Ishikawa (cell line): ENCODE measurements at regions not wholly inside any gene's neighbourhood (a gene's known extent, or its start where the extent isn't known, plus 50 kb on each side); places are given as distances from the start of the nearest gene placed in this dataset.

Experiments
- CEBPB ChIP-seq: IDR thresholded peaks from 2 replicates; pipeline ENCODE4 v1.6.1; 2012
- CREB1 ChIP-seq: IDR thresholded peaks from 2 replicates; pipeline ENCODE4 v1.6.1; 2012; ENCODE audit warnings: low read depth
- EGR1 ChIP-seq: IDR thresholded peaks from 2 replicates; pipeline ENCODE4 v1.6.1; 2012
- EP300 ChIP-seq: IDR thresholded peaks from 2 replicates; pipeline ENCODE4 v1.6.1; 2012; ENCODE audit warnings: borderline replicate concordance
- FOXM1 ChIP-seq: IDR thresholded peaks from 2 replicates; pipeline ENCODE4 v1.6.1; 2012; ENCODE audit warnings: low read depth, borderline replicate concordance
- MAX ChIP-seq: IDR thresholded peaks from 2 replicates; pipeline ENCODE4 v1.6.1; 2012
- NFIC ChIP-seq: IDR thresholded peaks from 2 replicates; pipeline ENCODE4 v1.6.1; 2012
- RAD21 ChIP-seq: IDR thresholded peaks from 2 replicates; pipeline ENCODE4 v1.6.1; 2012; ENCODE audit warnings: low read depth
- REST ChIP-seq: IDR thresholded peaks from 2 replicates; pipeline ENCODE4 v1.6.1; 2012; ENCODE audit warnings: low read depth, mild to moderate bottlenecking
- TAF1 ChIP-seq: IDR thresholded peaks from 2 replicates; pipeline ENCODE4 v1.6.1; 2012; ENCODE audit warnings: low read depth, mild to moderate bottlenecking
- TCF12 ChIP-seq: IDR thresholded peaks from 2 replicates; pipeline ENCODE4 v1.6.1; 2012; ENCODE audit warnings: low read depth
- TEAD4 ChIP-seq: IDR thresholded peaks from 2 replicates; pipeline ENCODE4 v1.6.1; 2012
- USF1 ChIP-seq: IDR thresholded peaks from 2 replicates; pipeline ENCODE4 v1.6.1; 2012
- YY1 ChIP-seq: IDR thresholded peaks from 2 replicates; pipeline ENCODE4 v1.6.1; 2012; ENCODE audit warnings: low read depth
- ZBTB7A ChIP-seq: IDR thresholded peaks from 2 replicates; pipeline ENCODE4 v1.6.1; 2012; ENCODE audit warnings: low read depth

DNA sequence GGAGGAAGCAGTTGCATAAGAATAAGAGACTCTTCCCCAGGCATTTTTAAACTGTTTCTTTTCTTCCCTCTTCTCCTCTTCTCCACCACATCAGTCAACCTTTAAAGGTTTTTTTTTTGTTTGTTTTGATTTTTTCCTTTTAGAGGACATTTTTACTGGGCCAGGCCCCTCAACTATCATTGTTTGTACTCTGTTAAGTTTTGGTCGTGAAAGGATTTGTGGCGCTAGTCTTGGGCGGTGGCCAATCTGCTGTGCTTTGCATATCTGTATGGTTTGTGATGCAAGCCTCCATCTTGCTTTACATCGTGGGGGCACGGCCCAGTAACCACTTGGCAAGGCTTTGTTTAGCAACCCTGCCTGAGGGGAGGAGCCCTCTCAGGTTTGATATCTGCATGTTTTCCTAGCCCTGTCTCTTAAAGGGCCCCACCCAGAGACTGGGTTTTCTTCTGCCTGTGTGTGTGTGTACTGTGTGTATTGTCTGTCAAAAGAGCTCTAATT, 101.9 kb upstream of the SLITRK2 start:
- TF ChIP-seq USF1 (no peak), REST (no peak), NFIC (no peak)

- TF ChIP-seq MAX: no peak
- TF ChIP-seq TAF1: no peak
- no peak for TF ChIP-seq TEAD4
- TF ChIP-seq CEBPB: no peak
- no peak for TF ChIP-seq ZBTB7A
- TF ChIP-seq YY1: no peak
- TF ChIP-seq RAD21: no peak
- no peak for TF ChIP-seq CREB1
- TF ChIP-seq USF1: no peak
- no peak for TF ChIP-seq REST
- no peak for TF ChIP-seq TCF12
- TF ChIP-seq FOXM1: no peak
- TF ChIP-seq NFIC: no peak
- TF ChIP-seq EGR1: no peak
- no peak for TF ChIP-seq EP300
These were observed 101.4 kb upstream of the SLITRK2 start for GRCh38 chrX:145716226-145716625.

- TF ChIP-seq TEAD4 (no peak), REST (no peak), YY1 (no peak), RAD21 (no peak), NFIC (no peak), FOXM1 (no peak), EGR1 (no peak), TCF12 (no peak), EP300 (no peak), ZBTB7A (no peak), TAF1 (no peak), MAX (no peak), CREB1 (no peak), USF1 (no peak)
These were observed 90.2 kb upstream of the SLITRK2 start for GRCh38 chrX:145727476-145727875.

- TF ChIP-seq MAX (no peak), TCF12 (no peak), USF1 (no peak), CREB1 (no peak), REST (no peak), TEAD4 (no peak), RAD21 (no peak), FOXM1 (no peak), EGR1 (no peak), YY1 (no peak), EP300 (no peak), TAF1 (no peak), NFIC (no peak), ZBTB7A (no peak), CEBPB (no peak)
These were observed 88.0 kb upstream of the SLITRK2 start for GRCh38 chrX:145729635-145730034.
